GM12878 (cell line): ENCODE measurements at regions not wholly inside any gene's neighbourhood (a gene's known extent, or its start where the extent isn't known, plus 50 kb on each side); places are given as distances from the start of the nearest gene placed in this dataset.

ENCODE experiments used
- ATAC-seq: fragments of 200-7000 bp; cut with Tn5 transposase; 3 replicates; pipeline ENCODE4 v1.9.1; 2020; ENCODE audit warnings: mild to moderate bottlenecking, moderate library complexity
- BruUV-seq: library from RNA; stranded (reverse); fragments of 400-500 nt; replicated peaks from 2 replicates; lab custom pipeline; 2021; lab: Mats Ljungman, UMichigan
- CTCF ChIA-PET: fragments of 300-600 bp; sonication (Branson Sonifier 250); formaldehyde crosslinking; extraction: SDS; loops from one replicate; lab custom pipeline; 2021; ENCODE audit warnings: inconsistent platforms; lab: Yijun Ruan, JAX
- POLR2A ChIA-PET: fragments of 350-600 bp; formaldehyde crosslinking; extraction: SDS; loops from one replicate; lab custom pipeline; 2021; ENCODE audit warnings: inconsistent platforms; lab: Charles Lee
- RAD21 ChIA-PET: fragments of 300-600 bp; sonication (Branson Sonifier 250); formaldehyde crosslinking; loops from one replicate; lab custom pipeline; 2023; ENCODE audit warnings: antibody characterized with exemption; ENCODE audit not compliant: unreplicated experiment; lab: Charles Lee
- SMC1A ChIA-PET: fragments of 300-600 bp; sonication (Branson Sonifier 250); formaldehyde crosslinking; loops from one replicate; lab custom pipeline; 2023; ENCODE audit not compliant: unreplicated experiment, uncharacterized antibody; lab: Charles Lee
- DNase-seq: peaks from one replicate; pipeline ENCODE4 v3.0.0-alpha.2; 2011; ENCODE audit warnings: low read depth, low spot score
- FAIRE-seq: peaks from 3 replicates; lab custom pipeline; 2011; peaks lifted over from hg19 to GRCh38; lab: Jason Lieb, UNC
- H2AFZ ChIP-seq: 2 replicates; pipeline ENCODE4 v1.6.0; 2011; ENCODE audit warnings: low read depth, low read length, control low read depth; ENCODE audit not compliant: control insufficient read depth
- H3K27ac ChIP-seq: 2 replicates; pipeline ENCODE4 v1.5.1; 2011; ENCODE audit warnings: control low read depth; ENCODE audit not compliant: control insufficient read depth, insufficient read depth
- H3K27me3 ChIP-seq, 2 experiments: replicated peaks in 1 of 2; 2 replicates each; pipeline versions ENCODE4 v1.6.0 to v1.6.1; 2011; ENCODE audit warnings: low read length in 1 of 2; ENCODE audit not compliant: control insufficient read depth in 2 of 2, insufficient read depth in 2 of 2
- H3K36me3 ChIP-seq, 2 experiments: 2 replicates each; pipeline ENCODE4 v1.5.1; 2011; ENCODE audit warnings: low read length in 1 of 2; ENCODE audit not compliant: control insufficient read depth in 2 of 2, insufficient read depth in 2 of 2
- H3K4me1 ChIP-seq: 2 replicates; pipeline ENCODE4 v1.6.1; 2011; ENCODE audit warnings: mild to moderate bottlenecking, low read length, moderate library complexity, mixed read lengths; ENCODE audit not compliant: control insufficient read depth, insufficient read depth
- H3K4me2 ChIP-seq: 2 replicates; pipeline ENCODE4 v1.6.0; 2011; ENCODE audit warnings: control low read depth; ENCODE audit not compliant: control insufficient read depth, insufficient read depth
- H3K4me3 ChIP-seq: fragments of 200-600 bp; sonication (generic); 2 replicates; pipeline ENCODE4 v1.5.1; 2016
- H3K79me2 ChIP-seq: 2 replicates; pipeline ENCODE4 v1.6.0; 2011; ENCODE audit warnings: low read length; ENCODE audit not compliant: control insufficient read depth, insufficient read depth
- H3K9ac ChIP-seq: 2 replicates; pipeline ENCODE4 v1.8.0; 2011; ENCODE audit warnings: low read length, control low read depth, mixed read lengths; ENCODE audit not compliant: control insufficient read depth, insufficient read depth
- H3K9me3 ChIP-seq: replicated peaks from 3 replicates; pipeline ENCODE4 v1.5.1; 2011; ENCODE audit warnings: mild to moderate bottlenecking, low read length; ENCODE audit not compliant: control insufficient read depth, insufficient read depth
- H4K20me1 ChIP-seq: 2 replicates; pipeline ENCODE4 v1.6.0; 2011; ENCODE audit not compliant: control insufficient read depth, insufficient read depth
- ATF3 ChIP-seq: IDR thresholded peaks from 2 replicates; pipeline ENCODE4 v1.6.1; 2011; ENCODE audit warnings: low read depth, mild to moderate bottlenecking, low read length, moderate library complexity, borderline replicate concordance; ENCODE audit errors: extremely low read depth
- BCL11A ChIP-seq: IDR thresholded peaks from 2 replicates; pipeline ENCODE4 v1.6.1; 2011; ENCODE audit warnings: low read depth, low read length
- E2F4 ChIP-seq: IDR thresholded peaks from 2 replicates; pipeline ENCODE4 v1.6.1; 2012; ENCODE audit warnings: low read depth, low read length, improper control_type of control experiment
- FOXM1 ChIP-seq: IDR thresholded peaks from 2 replicates; pipeline ENCODE4 v1.6.1; 2012; ENCODE audit warnings: low read depth, mild to moderate bottlenecking, inconsistent platforms, low read length, moderate library complexity
- JUND ChIP-seq: IDR thresholded peaks from 2 replicates; pipeline ENCODE4 v1.6.1; 2012; ENCODE audit warnings: low read depth, mild to moderate bottlenecking, low read length, improper control_type of control experiment, moderate library complexity
- PAX5 ChIP-seq: IDR thresholded peaks from 2 replicates; pipeline ENCODE4 v1.6.1; 2011; ENCODE audit warnings: low read depth, low read length, borderline replicate concordance
- RFX5 ChIP-seq: IDR thresholded peaks from 2 replicates; pipeline ENCODE4 v1.6.1; 2011; ENCODE audit warnings: low read depth, low read length, improper control_type of control experiment
- SRF ChIP-seq, 2 experiments: IDR thresholded peaks; 2 replicates each; pipeline ENCODE4 v1.6.1; 2011; ENCODE audit warnings: low read depth in 2 of 2, low read length in 2 of 2, mild to moderate bottlenecking in 1 of 2, moderate library complexity in 1 of 2
- SUPT20H ChIP-seq: IDR thresholded peaks from 2 replicates; pipeline ENCODE4 v1.6.1; 2011; ENCODE audit warnings: low read depth, mild to moderate bottlenecking, low read length, moderate library complexity, borderline replicate concordance; ENCODE audit not compliant: control insufficient read depth
- ZNF217 ChIP-seq: fragments of 450-650 bp; IDR thresholded peaks from 2 replicates; pipeline ENCODE4 v1.6.1; 2017; ENCODE audit warnings: antibody characterized with exemption, mild to moderate bottlenecking
- ZZZ3 ChIP-seq: IDR thresholded peaks from 2 replicates; pipeline ENCODE4 v1.6.1; 2011; ENCODE audit warnings: low read depth; ENCODE audit not compliant: control insufficient read depth, insufficient read length
- WGBS: methylation state at CpG from one replicate; pipeline ENCODE4 v1.1.6; 2016; ENCODE audit warnings: low lambda C conversion rate; ENCODE audit not compliant: insufficient replicate concordance, insufficient coverage; ENCODE audit errors: missing lambda C conversion rate; 5-methylcytosine and 5-hydroxymethylcytosine counted together
- in situ Hi-C: fragments of 300-500 bp; cut with MboI; formaldehyde crosslinking; loops from 9 replicates; pipeline ENCODE4 v1.14.3; 2018; ENCODE audit warnings: mixed read lengths
- intact Hi-C: fragments of 100-400 bp; cut with micrococcal nuclease; formaldehyde crosslinking; loops from one replicate; pipeline ENCODE4 v1.14.2; 2022; ENCODE audit not compliant: unreplicated experiment

DNA sequence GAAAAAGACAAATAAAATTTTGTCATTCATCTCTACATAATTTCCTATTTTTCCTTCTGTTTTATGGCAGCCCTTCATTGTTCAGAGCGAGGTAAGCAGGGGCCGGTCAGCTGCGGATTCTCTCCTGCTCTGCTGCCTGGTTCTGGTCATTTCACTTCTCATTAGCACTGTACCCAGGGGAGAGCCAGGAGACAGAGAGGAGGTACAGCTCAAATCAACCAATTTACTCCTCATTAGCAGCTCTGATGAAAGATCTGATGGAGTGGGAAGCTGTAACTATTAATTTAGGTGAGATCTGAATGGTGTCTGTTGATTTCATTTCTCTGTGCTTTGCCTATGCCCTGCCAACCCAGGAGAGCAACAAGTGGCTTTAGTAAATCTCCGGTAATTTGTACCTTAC is 241.5 kb upstream of the PFKP start:
- no TSS peak for BruUV-seq
- SMC1A ChIA-PET: no interaction called here
- Histone ChIP-seq H2AFZ (no peak overlapping the region), H3K9ac (no peak overlapping the region), H3K27me3 (0 out of 4 replicates have a peak, but pooled peaks cover 0 to 1% of the 10 kb centered on the region in 2 experiments), H3K36me3 (no peaks in the 10 kb centered on the region), H3K4me3 (no peak overlapping the region), H3K4me2 (no peak overlapping the region), H3K27ac (no peak overlapping the region), H3K9me3 (no peaks in the 10 kb centered on the region), H3K79me2 (no peaks in the 10 kb centered on the region), H3K4me1 (no peaks in the 10 kb centered on the region), H4K20me1 (no peaks in the 10 kb centered on the region)
- FAIRE-seq (no peak), DNase-seq (no peak), ATAC-seq (no peak)
- 85% methylated on average over 4 of the region's 4 CpGs for WGBS
- CTCF ChIA-PET: interaction anchor here (0.8 to 1.0 kb wide), 2 partner anchors 217 to 717 kb away, joined by 3 read pairs; no protein-coding TSS in a partner anchor
- in situ Hi-C loops (no loop called here), intact Hi-C loops (no loop called here)
- POLR2A ChIA-PET: no interaction called here
- RAD21 ChIA-PET: no interaction called here
- TF ChIP-seq SRF (IDR thresholded peaks at IDR 0.05; ENCODE audit: low read depth in 2 of 2, low read length in 2 of 2) (no peak), PAX5 (no peak), RFX5 (no peak), FOXM1 (no peak), BCL11A (no peak), E2F4 (no peak), JUND (no peak), SUPT20H (no peak), ZNF217 (no peak), ATF3 (no peak), ZZZ3 (no peak)
